T follicular helper cell (primary cell): ENCODE measurements at regions not wholly inside any gene's neighbourhood (a gene's known extent, or its start where the extent isn't known, plus 50 kb on each side); places are given as distances from the start of the nearest gene placed in this dataset.
"Not testable (repeated sequence)": the region's sequence is repeated elsewhere in the genome, so short reads cannot be mapped to it uniquely, and the experiment has no call there.

ENCODE experiments used
- DNase-seq: peaks from one replicate; pipeline ENCODE4 v3.0.0-alpha.2; 2020; ENCODE audit warnings: low read depth

DNA sequence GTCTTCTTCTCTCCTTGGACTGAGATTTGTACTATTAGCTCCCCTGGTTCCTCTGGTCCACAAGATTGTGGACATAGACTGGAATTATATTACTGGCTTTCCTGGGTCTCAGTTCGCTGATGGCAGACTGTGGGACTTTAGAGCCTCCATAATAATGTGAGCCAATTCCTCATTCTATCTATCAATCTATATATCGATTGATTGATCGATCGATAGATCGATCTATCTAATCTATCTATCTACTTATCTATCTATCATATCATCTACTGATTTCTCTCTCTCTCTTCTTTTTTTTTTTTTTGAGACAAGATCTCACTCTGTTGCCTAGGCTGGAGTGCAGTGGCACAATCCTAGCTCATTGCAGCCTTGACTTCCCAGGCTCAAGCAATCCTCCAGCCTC, 51.5 kb upstream of the DDR1 start:
- no peak for DNase-seq

DNA sequence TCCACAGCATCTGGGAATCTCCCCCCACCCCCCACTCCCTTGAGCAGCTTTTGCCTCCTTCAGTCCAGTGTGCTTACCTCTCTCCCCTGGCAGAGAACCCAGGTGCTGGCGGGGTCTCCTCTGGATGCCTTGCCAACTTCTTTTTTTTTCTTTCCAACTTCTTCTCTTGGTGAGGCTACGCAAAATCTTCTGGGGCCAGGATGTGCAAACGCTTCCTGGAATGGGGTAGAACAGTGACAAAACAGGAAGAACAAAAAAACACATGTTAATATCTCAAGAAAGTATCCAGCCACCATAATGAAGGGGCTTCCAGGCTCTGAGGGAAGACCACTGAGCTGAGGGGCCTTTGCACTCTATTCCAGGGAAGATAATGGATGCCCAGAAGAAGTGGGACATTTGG, 53.9 kb upstream of the DDR1 start:
- no peak for DNase-seq

- DNase-seq = no peak
Measured at GRCh38 chr6:30829639-30830255, 54.6 kb upstream of the DDR1 start.

DNA sequence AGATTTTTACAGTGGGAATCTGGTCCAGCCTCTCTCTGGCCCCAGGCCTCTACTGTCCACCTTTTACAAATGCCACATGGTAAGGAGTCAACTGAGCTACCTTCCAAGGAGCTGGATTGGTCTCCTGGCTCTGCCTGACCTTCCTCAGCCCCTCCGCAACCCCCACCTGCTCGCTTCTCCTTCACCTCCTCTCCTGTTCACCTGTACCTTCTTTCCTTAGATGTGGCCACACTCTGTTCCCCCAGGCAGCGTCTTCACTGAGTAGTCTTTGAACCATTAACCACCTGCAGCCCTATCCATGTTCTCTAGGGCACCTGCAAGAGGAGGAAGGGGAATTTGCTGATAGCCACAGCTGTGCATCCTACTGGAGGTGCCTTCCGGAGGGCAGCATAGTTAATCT, 55.3 kb upstream of the DDR1 start:
- DNase-seq = no peak

DNA sequence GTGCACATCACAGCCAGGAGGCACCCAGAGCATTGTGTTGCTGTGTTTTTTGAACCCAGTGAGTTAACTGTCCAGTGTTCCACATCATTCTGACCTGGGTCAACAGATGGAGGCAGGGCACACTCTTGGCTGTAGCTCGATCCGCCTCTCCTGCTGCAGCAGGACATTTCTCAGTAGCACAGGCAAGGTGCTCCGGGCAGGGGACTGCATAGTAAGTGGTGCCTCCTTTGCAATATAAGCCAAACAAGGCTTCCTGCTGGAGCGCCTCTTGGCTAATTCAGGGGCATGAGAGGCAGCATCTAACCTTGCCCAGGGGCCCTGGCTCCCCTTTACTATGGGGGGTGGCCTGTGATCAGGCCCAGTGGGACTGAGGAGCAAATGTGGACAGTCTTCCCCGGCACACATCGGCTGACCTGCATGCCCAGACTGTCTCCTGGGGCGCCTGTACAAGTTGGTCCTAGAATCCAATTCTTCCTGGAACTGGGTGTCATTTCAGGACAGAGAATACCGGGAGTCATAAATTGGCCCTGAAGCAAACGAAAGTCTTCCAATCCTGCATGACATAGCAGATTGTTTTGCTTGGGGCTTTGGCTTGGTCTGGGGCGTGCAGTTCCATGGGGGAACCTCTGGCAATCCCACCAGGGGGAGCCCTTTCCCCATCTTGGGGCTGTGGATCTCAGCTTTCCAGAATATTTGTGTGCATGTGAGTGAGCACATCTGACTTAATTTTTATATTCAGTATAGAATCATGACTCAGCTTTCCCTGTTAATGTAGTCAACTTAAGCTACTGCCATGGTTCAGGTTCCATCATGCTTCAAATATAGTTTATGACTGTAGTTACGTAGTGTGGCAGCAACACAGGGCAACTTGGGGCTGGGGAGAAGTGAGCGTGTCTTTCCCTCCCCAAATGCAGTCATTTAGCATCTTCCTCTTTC, 56.0 kb upstream of the DDR1 start:
- peak; percentile 70 for DNase-seq

- DNase-seq = no peak
Measured at GRCh38 chr6:30826961-30827342, 57.4 kb upstream of the DDR1 start.

DNA sequence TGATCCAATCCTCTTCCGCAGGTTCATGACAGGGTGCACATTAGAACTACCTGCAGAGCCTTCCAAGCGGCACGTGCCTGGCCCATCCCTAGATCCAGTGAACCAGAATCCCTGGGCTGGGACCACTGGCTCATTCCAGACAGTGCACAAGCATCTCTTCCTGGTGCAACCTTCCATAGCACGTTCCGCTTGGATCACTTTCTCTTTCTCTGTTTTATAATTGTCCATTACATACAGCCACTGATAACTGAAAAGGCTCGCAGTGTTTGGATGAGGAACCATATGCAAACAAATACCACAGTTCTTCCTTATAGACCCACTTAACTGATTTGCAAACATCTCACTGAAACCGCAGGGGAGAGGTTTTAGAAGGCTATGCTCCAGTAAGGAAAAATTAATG, 59.6 kb upstream of the DDR1 start:
- no peak for DNase-seq

DNA sequence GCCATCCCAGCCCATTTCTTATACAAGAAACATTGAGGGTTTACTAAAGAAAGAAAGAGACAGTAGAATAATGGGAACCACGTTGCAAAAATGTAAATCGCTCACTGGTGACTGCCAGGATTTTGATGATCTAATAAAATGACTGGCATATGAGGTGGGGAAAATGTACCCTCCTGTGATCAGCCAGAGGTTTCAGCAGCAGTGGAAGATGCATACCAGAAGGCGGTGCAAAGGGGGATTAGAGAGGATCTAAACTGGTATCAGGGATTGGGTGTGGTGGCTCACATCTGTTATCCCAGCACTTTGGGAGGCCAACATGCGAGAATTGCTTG, 60.8 kb upstream of the DDR1 start:
- DNase-seq = no peak

DNA sequence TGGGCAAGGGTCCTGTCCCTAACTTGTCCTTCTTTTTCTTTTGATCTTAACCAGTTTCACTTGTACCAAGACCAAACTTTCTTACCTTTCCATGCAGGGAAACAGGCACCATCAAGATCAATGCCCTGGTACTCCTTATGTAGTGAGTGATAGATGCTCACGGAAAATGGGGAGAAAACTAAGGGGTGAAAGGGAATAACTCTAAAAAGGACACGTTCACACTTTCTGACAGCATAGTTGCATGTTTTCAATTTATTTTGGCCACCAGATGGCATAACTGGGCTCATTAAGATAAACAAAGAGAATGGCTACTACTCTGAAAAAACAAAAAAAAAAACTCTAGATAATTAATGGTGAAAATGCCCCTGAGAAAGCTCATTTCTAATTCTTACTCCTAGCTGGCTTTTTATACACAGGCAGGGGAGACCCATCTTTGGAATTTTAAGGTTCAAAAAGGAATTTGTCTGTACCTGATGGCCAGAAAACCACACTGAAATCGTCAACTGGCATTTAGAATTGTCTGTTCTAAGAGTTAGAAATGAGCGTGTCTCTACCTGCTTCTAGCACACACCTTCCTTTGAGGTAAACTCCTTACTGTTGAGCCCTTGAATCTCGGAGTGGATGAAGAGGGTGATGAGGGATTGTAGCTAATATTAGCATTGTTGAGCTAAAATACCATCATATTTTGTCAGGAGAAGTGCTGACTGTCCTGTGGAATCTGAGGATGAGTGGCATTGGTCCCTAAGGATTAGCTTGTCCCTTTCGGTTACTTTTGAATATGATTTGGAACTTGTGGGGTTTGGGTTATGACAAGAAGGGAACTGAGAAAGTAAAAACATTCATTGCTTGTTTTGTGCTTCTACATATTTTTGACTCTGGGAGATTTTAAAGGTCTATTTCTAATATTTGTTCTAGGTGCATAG, 62.2 kb upstream of the DDR1 start:
- no peak for DNase-seq

DNA sequence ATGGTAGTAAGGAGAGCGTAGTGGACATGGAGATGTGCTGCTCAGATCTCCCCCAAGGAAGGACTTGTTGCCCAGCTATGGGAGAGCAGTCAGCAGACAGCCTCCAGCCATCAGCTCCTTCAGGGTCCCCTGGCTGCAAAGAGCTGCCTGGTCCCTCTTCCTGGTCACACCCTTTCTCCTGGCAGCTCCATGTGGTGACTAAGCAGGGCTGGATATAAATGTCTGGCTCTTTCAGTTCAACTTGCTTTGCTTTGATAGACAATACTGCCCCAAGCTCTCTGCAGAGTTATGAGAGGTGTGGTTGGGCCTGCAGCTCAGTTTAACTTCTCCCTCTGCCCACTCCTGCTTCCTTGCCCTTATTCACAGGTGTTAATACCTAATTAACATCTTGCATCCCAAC, 64.1 kb upstream of the DDR1 start:
- no peak for DNase-seq

DNA sequence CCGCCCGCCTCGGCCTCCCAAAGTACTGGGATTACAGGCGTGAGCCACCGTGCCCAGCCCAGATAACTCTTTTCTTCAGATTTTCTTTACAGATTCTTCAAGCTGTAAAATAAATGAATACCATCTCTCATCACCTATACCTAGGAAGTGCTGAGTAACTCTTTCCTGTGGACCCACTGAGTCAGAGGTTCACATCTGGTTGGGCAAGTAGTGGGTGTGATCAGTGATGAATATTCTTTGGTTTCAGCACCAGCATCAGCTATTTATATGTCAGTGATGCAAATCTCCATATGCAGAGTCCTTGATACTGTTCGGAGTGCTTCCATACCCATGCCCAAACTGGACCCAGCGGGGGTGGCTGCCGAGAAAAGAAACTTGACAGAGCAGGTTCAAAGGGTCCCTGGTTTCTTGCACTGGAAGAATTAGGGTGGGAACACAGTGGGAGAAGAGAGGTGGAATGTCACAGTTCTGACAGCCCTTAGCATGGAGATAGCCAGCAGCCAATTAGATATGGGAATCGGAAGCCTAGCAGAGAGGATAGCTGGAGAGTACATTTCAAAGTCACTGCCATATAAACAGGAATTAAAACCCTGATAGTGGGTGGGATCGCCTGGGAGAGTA, 64.9 kb upstream of the DDR1 start:
- DNase-seq = no peak

GRCh38 chr6:30818391-30818841, 65.9 kb upstream of the DDR1 start:
- no peak for DNase-seq

GRCh38 chr6:30816791-30817739, 67.3 kb upstream of the DDR1 start:
- no peak for DNase-seq

DNA sequence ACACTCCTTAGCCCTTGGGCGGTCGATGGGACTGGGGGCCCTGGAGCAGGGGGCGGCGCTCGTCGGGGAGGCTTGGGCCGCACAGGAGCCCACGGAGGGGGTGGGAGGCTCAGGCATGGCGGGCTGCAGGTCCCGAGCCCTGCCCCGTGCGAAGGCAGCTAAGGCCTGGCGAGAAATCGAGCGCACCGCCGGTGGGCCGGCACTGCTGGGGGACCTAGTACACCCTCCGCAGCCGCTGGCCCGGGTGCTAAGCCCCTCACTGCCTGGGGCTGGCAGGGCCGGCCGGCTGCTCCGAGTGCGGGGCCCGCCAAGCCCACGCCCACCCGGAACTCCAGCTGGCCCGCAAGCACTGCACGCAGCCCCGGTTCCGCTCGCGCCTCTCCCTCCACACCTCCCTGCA, 68.0 kb upstream of the DDR1 start:
- not testable (repeated sequence) for DNase-seq

GRCh38 chr6:30815041-30815742, 69.1 kb upstream of the DDR1 start:
- DNase-seq = not testable (repeated sequence)

- DNase-seq = peak; percentile 10
Measured at GRCh38 chr6:30814146-30815040, 69.9 kb upstream of the DDR1 start.

GRCh38 chr6:30813631-30814145, 69.3 kb upstream of the IER3 start:
- no peak for DNase-seq

- DNase-seq = no peak
Measured at GRCh38 chr6:30810813-30811339, 66.5 kb upstream of the IER3 start.

DNA sequence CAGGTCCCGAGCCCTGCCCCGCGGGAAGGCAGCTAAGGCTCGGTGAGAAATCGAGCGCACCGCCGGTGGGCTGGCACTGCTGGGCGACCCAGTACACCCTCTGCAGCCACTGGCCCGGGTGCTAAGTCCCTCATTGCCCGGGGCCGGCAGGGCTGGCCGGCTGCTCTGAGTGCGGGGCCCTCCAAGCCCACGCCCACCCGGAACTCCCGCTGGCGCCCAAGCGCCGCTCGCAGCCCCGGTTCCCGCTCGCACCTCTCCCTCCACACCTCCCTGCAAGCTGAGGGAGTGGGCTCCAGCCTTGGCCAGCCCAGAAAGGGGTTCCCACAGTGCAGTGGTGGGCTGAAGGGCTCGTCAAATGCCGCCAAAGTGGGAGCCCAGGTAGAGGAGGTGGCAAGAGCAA, 63.2 kb upstream of the IER3 start:
- DNase-seq = not testable (repeated sequence)
